Mesodermal cell (in vitro differentiated cells): ENCODE measurements at regions not wholly inside any gene's neighbourhood (a gene's known extent, or its start where the extent isn't known, plus 50 kb on each side); places are given as distances from the start of the nearest gene placed in this dataset.

Experiments used
- H3K27ac ChIP-seq: 2 replicates; pipeline ENCODE4 v1.7.0; 2013; ENCODE audit warnings: mild to moderate bottlenecking, low read depth, low read length, moderate library complexity; ENCODE audit not compliant: severe bottlenecking
- H3K36me3 ChIP-seq: 2 replicates; pipeline ENCODE4 v1.7.1; 2013; ENCODE audit warnings: mild to moderate bottlenecking, low read length, moderate library complexity; ENCODE audit not compliant: control insufficient read depth, insufficient read depth
- H3K4me1 ChIP-seq: one replicate; pipeline ENCODE4 v1.7.1; 2013; ENCODE audit warnings: mild to moderate bottlenecking, low read length; ENCODE audit not compliant: insufficient read depth, control insufficient read depth, poor library complexity, severe bottlenecking
- H3K4me3 ChIP-seq: 2 replicates; pipeline ENCODE4 v1.7.0; 2013; ENCODE audit warnings: low read length, control low read depth, mild to moderate bottlenecking; ENCODE audit not compliant: insufficient read depth, poor library complexity, severe bottlenecking; ENCODE audit errors: extremely low read depth
- H3K9me3 ChIP-seq: 2 replicates; pipeline ENCODE4 v1.7.1; 2013; ENCODE audit warnings: mild to moderate bottlenecking, low read length, moderate library complexity; ENCODE audit not compliant: control insufficient read depth
- WGBS, 2 experiments: methylation state at CpG; one replicate each; pipeline ENCODE4 v1.1.5; 2013; ENCODE audit warnings: missing lambda C conversion rate in 2 of 2; ENCODE audit not compliant: insufficient coverage in 2 of 2; 5-methylcytosine and 5-hydroxymethylcytosine counted together

GRCh38 chr7:94173436-94173835, 169.3 kb upstream of the BET1 start:
- WGBS, 2 experiments: 100% methylated on average over 1 of the region's 2 CpGs; no CpG with 5 or more reads in 1 of the 2 experiments
- H3K9me3 ChIP-seq: no peaks in the 10 kb centered on the region
- H3K4me1 ChIP-seq: no peaks in the 10 kb centered on the region
- no peaks in the 10 kb centered on the region for H3K36me3 ChIP-seq
- no peak overlapping the region for H3K4me3 ChIP-seq
- no peak overlapping the region for H3K27ac ChIP-seq

- Histone ChIP-seq H3K36me3 (no peaks in the 10 kb centered on the region), H3K27ac (no peak overlapping the region), H3K4me1 (no peaks in the 10 kb centered on the region), H3K9me3 (no peaks in the 10 kb centered on the region), H3K4me3 (no peak overlapping the region)
- 97 to 100% methylated on average over 3 of the region's 5 CpGs for WGBS, 2 experiments
These were observed 170.2 kb upstream of the BET1 start for GRCh38 chr7:94174375-94174774.

GRCh38 chr7:94174956-94175355, 170.8 kb upstream of the BET1 start:
- H3K27ac ChIP-seq: no peak overlapping the region
- H3K9me3 ChIP-seq: no peaks in the 10 kb centered on the region
- H3K36me3 ChIP-seq: no peaks in the 10 kb centered on the region
- H3K4me1 ChIP-seq: no peaks in the 10 kb centered on the region
- WGBS, 2 experiments: 93% methylated on average over 2 of the region's 2 CpGs; no CpG with 5 or more reads in 1 of the 2 experiments
- no peak overlapping the region for H3K4me3 ChIP-seq

- Histone ChIP-seq H3K36me3 (no peaks in the 10 kb centered on the region), H3K4me1 (no peaks in the 10 kb centered on the region), H3K4me3 (no peak overlapping the region), H3K27ac (no peak overlapping the region), H3K9me3 (no peaks in the 10 kb centered on the region)
- 92 to 93% methylated on average over 2 to 3 of the region's 4 CpGs for WGBS, 2 experiments
These were observed 172.6 kb upstream of the BET1 start for GRCh38 chr7:94176694-94177200.

GRCh38 chr7:94177441-94177840, 173.3 kb upstream of the BET1 start:
- no peaks in the 10 kb centered on the region for H3K9me3 ChIP-seq
- no CpG with 5 or more reads among the region's 3 CpGs for WGBS, 2 experiments
- H3K27ac ChIP-seq: no peak overlapping the region
- no peaks in the 10 kb centered on the region for H3K36me3 ChIP-seq
- no peak overlapping the region for H3K4me3 ChIP-seq
- no peaks in the 10 kb centered on the region for H3K4me1 ChIP-seq

- H3K4me3 ChIP-seq: no peak overlapping the region
- H3K27ac ChIP-seq: no peak overlapping the region
- 100% methylated on average over 1 to 3 of the region's 3 CpGs for WGBS, 2 experiments
- no peaks in the 10 kb centered on the region for H3K9me3 ChIP-seq
- H3K36me3 ChIP-seq: no peaks in the 10 kb centered on the region
- H3K4me1 ChIP-seq: no peaks in the 10 kb centered on the region
These were observed 174.1 kb upstream of the BET1 start for GRCh38 chr7:94178230-94178629.

GRCh38 chr7:94179466-94179865, 175.3 kb upstream of the BET1 start:
- peaks cover 5% of the 10 kb centered on the region for H3K4me1 ChIP-seq
- 100% methylated on average over 1 of the region's 1 CpG; no CpG with 5 or more reads in 1 of the 2 experiments for WGBS, 2 experiments
- H3K9me3 ChIP-seq: no peaks in the 10 kb centered on the region
- H3K36me3 ChIP-seq: no peaks in the 10 kb centered on the region
- H3K27ac ChIP-seq: no peak overlapping the region
- no peak overlapping the region for H3K4me3 ChIP-seq

GRCh38 chr7:94182066-94182465, 177.9 kb upstream of the BET1 start:
- WGBS, 2 experiments: 92% methylated on average over 1 of the region's 1 CpG; no CpG with 5 or more reads in 1 of the 2 experiments
- H3K9me3 ChIP-seq: no peaks in the 10 kb centered on the region
- peaks cover 6% of the 10 kb centered on the region for H3K4me1 ChIP-seq
- peak overlapping the region; percentile 31 for H3K27ac ChIP-seq
- H3K36me3 ChIP-seq: no peaks in the 10 kb centered on the region
- H3K4me3 ChIP-seq: no peak overlapping the region

- H3K27ac ChIP-seq: peak overlapping the region; percentile 95
- H3K36me3 ChIP-seq: no peaks in the 10 kb centered on the region
- no peak overlapping the region for H3K4me3 ChIP-seq
- H3K9me3 ChIP-seq: peaks cover under 1% of the 10 kb centered on the region
- peaks cover 6% of the 10 kb centered on the region for H3K4me1 ChIP-seq
- WGBS, 2 experiments: 90 to 100% methylated on average over 2 of the region's 3 CpGs
These were observed 178.6 kb upstream of the BET1 start for GRCh38 chr7:94182721-94183120.

GRCh38 chr7:94183289-94183749, 179.2 kb upstream of the BET1 start:
- Histone ChIP-seq H3K36me3 (no peaks in the 10 kb centered on the region), H3K27ac (peak overlapping the region; percentile 95), H3K4me1 (peaks cover 6% of the 10 kb centered on the region), H3K9me3 (peaks cover 7% of the 10 kb centered on the region), H3K4me3 (no peak overlapping the region)
- 63% methylated on average over 1 of the region's 2 CpGs; no CpG with 5 or more reads in 1 of the 2 experiments for WGBS, 2 experiments

- WGBS, 2 experiments: 91% methylated on average over 1 of the region's 3 CpGs; no CpG with 5 or more reads in 1 of the 2 experiments
- H3K4me3 ChIP-seq: no peak overlapping the region
- H3K27ac ChIP-seq: peak overlapping the region; percentile 95
These were observed 179.7 kb upstream of the BET1 start for GRCh38 chr7:94183891-94184290.

More at GRCh38 chr7:94183891-94184290, 179.7 kb upstream of the BET1 start:
- peaks cover 6% of the 10 kb centered on the region for H3K4me1 ChIP-seq
- peaks cover 7% of the 10 kb centered on the region for H3K9me3 ChIP-seq
- H3K36me3 ChIP-seq: no peaks in the 10 kb centered on the region
